ENCODE measurements at regions not wholly inside any gene's neighbourhood (a gene's known extent, or its start where the extent isn't known, plus 50 kb on each side); places are given as distances from the start of the nearest gene placed in this dataset.

GRCh38 chr2:11033114-11033513 lies 121.4 kb downstream of the KCNF1 start:
- FAIRE-seq (no peak), DNase-seq (ENCODE audit: insufficient read length, low spot score) (no peak)

DNA sequence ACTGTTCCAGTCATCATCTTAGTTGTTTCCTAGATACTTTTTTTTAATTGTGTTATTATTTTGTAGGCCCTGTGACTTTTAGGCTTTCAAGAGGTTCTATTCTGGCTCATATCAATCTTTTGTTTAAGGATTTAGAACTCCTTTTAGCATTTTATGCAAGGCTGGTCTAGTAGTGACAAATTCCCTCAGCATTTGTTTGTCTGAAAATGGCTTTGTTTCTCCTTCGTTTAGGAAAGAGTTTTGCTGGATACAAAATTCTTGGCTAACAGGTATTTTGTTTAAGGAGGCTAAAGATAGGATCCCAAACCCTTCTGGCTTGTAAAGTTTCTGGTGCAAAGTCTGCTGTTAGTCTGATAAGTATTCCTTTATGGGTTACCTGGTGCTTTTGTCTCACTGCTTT lies 116.6 kb upstream of the SLC66A3 start:
- no peak for FAIRE-seq

GRCh38 chr2:11040992-11041391 lies 114.3 kb upstream of the SLC66A3 start:
- DNase-seq (ENCODE audit: insufficient read length, low spot score) = no peak
- FAIRE-seq = no peak

More for the DNA sequence above, 116.6 kb upstream of the SLC66A3 start:
- no peak for DNase-seq (ENCODE audit: insufficient read length, low spot score)

- FAIRE-seq (no peak), DNase-seq (ENCODE audit: insufficient read length, low spot score) (no peak)
Observed at GRCh38 chr2:11042841-11043240, 112.4 kb upstream of the SLC66A3 start.

GRCh38 chr2:11043245-11043644 lies 112.0 kb upstream of the SLC66A3 start:
- DNase-seq (ENCODE audit: insufficient read length, low spot score) (no peak), FAIRE-seq (no peak)

DNA sequence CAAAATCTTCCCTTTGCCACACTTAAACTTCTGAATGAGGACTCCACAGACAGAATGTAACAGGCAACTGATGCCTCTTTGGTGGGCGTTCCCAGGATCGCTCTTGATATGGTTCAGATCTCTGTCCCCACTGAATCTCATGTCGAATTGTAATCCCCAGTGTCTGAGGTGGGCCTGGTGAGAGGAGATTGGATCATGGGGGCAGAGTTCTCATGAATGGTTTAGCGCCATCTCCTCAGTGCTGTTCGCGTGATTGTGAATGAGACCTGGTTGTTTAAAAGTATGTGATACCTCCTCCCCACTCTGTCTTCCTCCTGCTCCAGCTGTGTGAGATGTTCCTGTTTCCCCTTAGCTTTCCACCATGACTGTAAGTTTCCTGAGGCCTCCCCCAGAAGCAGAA lies 111.1 kb upstream of the SLC66A3 start:
- DNase-seq (ENCODE audit: insufficient read length, low spot score) = no peak
- no peak for FAIRE-seq

DNA sequence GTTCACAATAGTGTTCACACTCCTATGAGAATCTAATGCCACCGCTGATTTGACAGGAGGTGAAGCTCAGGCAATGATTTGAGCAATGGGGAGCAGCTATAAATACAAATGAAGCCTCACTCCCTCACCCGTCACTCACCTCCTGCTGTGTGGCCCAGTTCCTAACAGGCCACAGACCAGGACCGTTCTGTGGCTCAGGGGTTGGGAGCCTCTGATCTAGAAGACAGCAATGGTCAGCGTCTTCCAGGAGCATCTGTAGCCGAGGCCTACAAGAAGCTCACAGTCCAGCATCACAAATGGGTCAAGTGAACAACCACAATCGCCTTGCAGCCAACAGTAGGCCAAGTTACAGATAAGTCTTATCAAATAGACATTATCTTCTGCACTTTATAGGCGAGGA lies 110.0 kb upstream of the SLC66A3 start:
- FAIRE-seq (no peak), DNase-seq (ENCODE audit: insufficient read length, low spot score) (no peak)

DNA sequence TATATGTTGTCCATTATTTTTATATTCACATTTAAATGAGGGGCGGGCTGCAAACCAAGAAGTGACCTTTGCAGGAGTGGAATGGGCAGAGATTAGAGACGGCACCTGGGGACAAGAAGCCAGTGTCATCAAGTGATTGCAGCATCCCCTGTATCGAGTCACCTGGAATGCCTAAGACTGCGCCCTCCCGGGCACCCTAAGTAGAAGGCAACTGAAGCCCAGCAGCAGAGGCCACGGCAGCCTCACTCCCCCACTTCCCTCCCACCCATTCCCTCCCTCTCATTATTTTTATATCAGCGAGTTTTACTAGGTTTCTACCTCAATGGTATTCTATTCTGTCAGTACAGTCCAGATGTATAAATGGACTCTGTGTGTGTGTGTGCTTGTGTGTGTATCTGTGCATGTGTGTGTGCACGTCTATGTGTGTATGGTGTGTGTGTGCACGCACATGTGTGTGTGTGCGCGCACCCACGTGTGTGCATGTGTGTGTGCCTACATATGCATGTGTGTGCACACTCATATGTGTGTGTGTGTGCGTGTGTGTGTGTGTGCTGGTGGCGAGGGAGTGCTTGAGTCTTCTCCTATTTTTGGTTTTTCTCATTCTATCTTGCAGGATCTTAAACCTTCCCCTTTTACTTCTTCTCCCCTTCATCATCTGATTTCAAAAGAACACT lies 106.8 kb upstream of the SLC66A3 start:
- no peak for DNase-seq (ENCODE audit: insufficient read length, low spot score)
- peak; percentile 80 for FAIRE-seq

- FAIRE-seq = no peak
- no peak for DNase-seq (ENCODE audit: insufficient read length, low spot score)
Observed at GRCh38 chr2:11050565-11050964, 104.7 kb upstream of the SLC66A3 start.

GRCh38 chr2:11051280-11051679 lies 104.0 kb upstream of the SLC66A3 start:
- FAIRE-seq (no peak), DNase-seq (ENCODE audit: insufficient read length, low spot score) (no peak)

DNA sequence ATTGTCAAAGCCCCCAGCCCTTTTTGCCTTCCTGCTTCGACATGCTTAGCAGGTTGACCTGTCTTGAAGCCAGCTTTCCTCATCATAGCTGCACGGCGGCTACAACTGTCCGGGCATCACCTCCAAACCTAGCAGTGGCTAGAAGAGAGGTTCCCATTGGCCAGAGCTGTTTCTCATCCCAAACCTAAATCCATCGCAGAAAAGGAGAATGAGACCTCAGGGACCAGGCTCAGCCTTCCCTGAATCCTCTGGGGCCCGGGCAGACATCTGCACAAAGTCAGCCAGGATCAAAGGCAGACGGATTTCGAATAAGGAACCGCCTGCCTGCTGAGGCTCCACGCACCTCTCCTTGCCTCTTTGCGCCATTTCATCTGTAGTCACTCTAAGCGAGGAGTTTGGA lies 101.7 kb upstream of the SLC66A3 start:
- DNase-seq (ENCODE audit: insufficient read length, low spot score) (no peak), FAIRE-seq (no peak)

DNA sequence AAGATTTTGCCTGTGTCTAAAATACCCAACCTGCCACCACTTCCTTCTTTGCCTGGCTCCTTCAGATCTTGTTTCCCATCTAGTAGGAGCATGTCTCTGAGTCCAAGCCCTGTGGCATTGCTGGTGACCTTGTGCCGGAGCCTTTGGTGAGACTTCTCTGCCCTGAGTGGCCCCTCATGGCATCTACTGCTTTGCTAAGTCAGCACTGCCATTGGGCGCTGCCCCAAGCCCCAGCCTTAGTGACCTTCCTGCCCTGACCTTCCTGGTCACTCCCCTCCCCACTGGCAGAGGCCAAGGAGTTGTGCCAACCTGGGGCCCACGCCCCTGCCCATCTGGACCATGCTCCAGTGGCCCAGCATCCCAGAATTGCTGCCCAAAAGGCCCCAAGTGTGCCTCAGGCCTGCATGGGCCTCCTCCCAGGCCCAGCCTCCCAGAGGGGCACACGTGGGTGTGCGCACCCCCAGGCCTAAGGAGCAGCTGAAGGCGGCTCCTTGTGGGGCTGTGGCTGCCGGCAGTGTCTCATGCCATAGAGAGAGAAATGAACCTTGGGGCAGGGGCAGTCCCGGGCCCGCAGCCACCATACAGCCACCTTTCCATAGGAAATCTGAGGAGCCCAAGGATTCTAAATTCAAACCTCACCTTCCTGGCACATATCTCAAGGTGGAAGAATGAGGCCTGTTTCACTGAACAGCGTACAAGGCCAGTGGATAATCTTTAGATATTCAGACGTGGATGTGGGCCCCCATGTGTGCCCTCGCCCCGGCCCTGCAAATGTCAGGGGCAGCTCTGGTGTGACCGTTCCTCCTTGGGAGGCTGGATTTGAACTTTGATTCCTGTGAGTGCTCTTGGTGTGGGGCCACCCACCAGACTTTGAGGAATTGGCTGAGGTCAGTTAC lies 100.2 kb upstream of the SLC66A3 start:
- FAIRE-seq = no peak
- DNase-seq (ENCODE audit: insufficient read length, low spot score) = no peak

- DNase-seq (ENCODE audit: insufficient read length, low spot score) = no peak
- no peak for FAIRE-seq
Observed at GRCh38 chr2:11055679-11056215, 99.5 kb upstream of the SLC66A3 start.

- FAIRE-seq (no peak), DNase-seq (ENCODE audit: insufficient read length, low spot score) (peak; percentile 70)
Observed at GRCh38 chr2:11056614-11057013, 98.7 kb upstream of the SLC66A3 start.

- no peak for FAIRE-seq
- no peak for DNase-seq (ENCODE audit: insufficient read length, low spot score)
Observed at GRCh38 chr2:11057031-11057430, 98.2 kb upstream of the SLC66A3 start.

GRCh38 chr2:11058129-11058528 lies 97.1 kb upstream of the SLC66A3 start:
- FAIRE-seq (no peak), DNase-seq (ENCODE audit: insufficient read length, low spot score) (no peak)

- no peak for FAIRE-seq
- DNase-seq (ENCODE audit: insufficient read length, low spot score) = no peak
Observed at GRCh38 chr2:11060376-11061169, 94.7 kb upstream of the SLC66A3 start.

GRCh38 chr2:11065833-11066485 lies 89.3 kb upstream of the SLC66A3 start:
- FAIRE-seq (no peak), DNase-seq (ENCODE audit: insufficient read length, low spot score) (no peak)

DNA sequence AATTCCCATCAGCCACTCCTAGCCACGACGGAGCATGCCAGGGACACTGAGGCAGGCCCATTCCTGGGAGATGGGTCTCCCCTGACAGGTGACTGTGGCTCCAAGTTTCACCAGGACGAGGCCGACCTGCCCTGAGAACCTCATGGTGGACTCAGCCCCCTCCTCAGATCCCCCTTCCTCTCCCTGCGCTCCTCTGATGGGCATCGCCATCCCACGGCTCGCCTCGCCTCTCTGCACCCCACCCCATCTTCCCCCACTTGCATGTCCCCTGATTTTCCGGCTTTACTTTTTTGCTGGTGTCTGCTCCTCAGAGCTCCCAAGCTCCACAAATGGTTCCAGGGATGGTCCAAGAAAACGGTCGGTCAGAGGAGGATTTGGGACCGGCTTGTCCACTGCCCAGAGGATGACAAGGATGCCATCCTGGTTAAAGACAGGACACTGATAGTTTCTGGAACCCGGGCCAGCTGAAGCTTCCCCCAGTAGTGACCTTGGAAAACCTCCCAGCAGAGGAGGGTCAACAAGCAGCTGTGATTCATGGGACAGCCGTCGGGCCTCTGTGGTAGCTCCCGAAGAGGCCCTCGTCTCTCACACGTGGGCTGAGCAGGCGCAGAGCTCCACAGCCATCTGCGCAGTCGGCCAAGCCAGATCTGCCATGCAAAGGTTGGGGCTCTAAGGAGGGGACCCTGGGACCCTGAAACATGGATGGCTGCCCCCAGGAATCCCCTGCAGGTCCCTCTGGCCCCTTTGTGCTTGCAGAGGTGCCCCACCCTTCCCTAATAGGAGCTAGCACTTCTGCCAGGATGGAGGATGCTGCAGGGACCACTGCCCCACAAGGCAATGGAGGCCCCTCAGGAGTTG lies 87.8 kb upstream of the SLC66A3 start:
- FAIRE-seq = no peak
- DNase-seq (ENCODE audit: insufficient read length, low spot score) = no peak
